Left kidney (tissue), 1 donor: ENCODE measurements at regions not wholly inside any gene's neighbourhood (a gene's known extent, or its start where the extent isn't known, plus 50 kb on each side); places are given as distances from the start of the nearest gene placed in this dataset.
A peak's percentile ranks its signal among the peaks of the same experiment; 100 is the strongest.

Experiments
- DNase-seq: peaks from one replicate; pipeline ENCODE4 v3.0.0-alpha.2; 2013

DNA sequence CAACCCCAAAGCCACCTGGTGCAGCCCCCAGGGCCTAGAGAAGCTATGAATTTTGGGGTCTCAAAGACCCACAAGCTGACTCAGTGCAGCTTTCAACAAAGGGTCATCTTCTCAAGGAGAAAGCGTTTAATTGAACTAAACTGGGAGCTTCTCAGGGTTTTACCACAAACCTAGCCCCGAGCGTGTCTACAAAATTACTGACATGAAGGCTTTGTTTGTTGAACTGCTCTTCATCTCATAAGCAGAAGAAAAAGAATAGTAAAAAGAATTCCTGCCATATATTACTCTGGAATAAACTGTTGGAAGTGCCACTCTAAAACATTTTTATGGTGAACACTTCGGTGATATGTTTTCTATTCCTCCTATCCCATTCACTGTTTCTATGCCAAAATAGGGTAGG is 50.8 kb upstream of the INCENP start:
- DNase-seq = no peak

DNA sequence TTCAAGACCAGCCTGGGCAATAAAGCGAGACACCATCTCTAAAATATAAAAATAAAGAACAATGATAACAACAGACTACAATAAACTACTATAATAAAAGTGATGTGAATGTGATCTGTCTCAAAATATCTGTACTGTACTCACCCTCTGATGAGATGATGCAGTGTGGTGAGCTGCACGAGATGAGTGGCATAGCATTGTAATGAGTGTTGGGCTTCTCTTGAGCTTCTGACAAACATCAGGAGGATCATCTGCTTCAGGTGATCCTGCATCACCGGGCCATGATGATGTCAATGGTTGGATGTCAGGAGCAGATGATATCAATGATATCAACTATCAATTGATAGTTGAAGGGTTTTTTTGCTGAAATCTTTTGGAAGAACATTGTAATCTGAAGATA is 52.4 kb upstream of the INCENP start:
- no peak for DNase-seq

DNA sequence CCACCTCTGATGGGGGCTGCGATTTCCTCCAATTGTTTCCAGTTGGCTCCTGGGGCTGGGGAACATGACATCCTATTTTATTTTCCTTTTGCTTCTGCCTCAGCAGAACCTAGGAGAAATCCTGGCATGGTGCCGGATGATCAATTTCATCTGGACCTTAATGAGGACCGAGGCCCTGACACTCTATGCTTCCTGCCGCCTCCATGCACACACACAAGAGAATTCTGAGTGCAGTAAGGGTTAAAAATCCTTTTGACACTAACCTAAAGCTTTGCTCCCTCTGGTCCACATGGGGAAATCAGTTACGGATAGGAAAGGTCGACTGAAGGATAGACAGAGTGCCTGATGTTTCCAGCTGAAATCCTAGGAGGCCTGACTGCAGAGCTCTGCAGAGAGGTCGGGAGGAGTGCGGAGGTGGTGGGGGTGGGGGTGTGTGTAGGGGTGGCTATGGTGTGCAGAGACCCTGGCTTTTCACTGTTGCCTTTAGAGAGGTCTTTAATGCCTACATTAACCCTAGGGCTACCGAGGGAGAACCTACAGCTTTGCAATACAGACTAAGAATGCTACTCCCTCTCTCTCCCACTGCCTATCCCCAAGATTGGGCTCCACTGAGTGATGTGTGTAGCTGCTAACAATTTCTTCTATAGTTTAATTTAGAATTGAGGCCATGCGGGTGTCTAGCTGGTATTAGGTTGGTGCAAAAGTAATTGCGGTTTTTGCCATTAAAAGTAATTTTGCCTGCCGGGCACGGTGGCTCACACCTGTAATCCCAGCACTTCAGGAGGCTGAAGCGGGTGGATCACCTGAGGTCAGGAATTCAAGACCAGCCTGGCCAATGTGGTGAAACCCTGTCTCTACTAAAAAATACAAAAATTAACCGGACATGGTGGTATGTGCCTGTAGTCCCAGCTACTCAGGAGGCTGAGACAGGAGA is 53.6 kb upstream of the INCENP start:
- peak; percentile 21 for DNase-seq

DNA sequence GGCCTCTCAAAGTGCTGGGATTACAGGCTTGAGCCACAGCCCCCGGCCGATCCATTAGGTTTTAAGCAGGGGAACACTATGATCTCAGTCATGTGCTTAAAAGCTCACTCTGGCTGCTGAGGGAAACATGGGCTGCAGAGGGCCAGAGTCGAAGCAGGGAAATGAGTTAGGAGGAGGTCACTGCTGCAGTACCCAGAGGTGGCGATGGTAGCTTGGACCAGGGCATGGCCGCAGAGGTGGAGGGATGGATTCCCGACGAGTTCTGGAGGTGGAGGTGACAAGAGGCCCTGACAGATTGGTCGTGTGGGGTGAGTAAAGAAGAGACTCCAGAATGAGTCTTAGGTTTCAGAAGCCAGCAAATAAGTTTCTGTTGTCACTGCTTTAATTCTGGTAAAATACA is 54.4 kb upstream of the INCENP start:
- DNase-seq = no peak

DNA sequence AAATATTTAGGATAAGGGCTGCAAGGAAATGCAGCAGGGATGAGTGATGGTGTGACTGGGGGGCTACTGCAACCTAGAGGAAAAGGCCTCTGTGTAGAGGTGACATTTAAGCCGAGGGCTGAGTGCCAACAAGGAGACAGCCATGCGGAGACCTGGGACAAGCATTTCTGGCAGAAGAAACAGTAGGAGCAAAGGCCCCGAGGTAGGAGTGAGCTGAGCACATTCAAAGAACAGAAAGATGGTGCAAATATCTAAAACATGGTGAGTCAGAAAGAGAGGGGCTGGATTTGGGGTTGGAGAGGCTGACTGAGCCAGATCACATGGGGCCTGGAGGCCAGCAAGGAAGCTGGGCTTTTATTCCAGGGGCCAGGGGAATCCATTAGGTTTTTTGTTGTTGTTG is 55.1 kb upstream of the INCENP start:
- DNase-seq = no peak

DNA sequence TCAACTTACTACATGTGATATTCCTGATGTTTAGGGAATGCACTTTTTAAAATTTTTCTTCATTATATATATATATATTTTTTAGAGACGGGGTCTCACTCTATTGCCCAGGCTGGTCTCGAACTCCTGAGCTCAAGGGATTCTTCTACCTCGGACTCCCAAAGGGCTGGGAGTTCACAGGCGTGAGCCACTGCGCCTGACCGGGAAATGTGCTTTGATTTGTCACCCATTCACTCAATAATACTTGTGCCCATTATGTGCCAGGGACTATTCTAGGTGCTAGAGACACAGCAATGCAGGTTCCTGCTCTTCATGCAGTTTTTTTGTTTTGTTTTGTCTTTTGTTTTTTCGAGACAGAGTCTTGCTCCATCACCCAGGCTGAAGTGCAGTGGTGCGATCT is 56.1 kb upstream of the INCENP start:
- no peak for DNase-seq

DNA sequence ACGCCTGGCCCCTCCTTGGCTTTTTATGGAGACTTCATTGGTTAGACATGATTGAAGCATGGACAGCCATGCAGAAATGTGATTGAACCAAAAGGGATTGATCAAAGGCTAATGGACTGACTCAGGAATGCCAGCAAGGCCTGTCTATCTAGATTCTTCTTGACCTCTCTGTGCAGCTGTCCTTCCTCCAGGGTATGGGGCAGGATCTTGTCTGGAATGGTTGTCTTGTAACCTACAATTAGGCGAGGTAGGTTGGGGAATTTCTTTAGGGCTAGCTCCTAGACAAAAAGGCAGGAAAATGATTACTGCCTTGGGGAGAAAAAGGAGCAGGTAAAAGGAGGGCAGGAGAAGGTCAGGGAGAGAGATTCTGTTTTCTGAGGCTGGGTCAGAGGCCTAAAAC is 59.6 kb upstream of the INCENP start:
- no peak for DNase-seq

DNA sequence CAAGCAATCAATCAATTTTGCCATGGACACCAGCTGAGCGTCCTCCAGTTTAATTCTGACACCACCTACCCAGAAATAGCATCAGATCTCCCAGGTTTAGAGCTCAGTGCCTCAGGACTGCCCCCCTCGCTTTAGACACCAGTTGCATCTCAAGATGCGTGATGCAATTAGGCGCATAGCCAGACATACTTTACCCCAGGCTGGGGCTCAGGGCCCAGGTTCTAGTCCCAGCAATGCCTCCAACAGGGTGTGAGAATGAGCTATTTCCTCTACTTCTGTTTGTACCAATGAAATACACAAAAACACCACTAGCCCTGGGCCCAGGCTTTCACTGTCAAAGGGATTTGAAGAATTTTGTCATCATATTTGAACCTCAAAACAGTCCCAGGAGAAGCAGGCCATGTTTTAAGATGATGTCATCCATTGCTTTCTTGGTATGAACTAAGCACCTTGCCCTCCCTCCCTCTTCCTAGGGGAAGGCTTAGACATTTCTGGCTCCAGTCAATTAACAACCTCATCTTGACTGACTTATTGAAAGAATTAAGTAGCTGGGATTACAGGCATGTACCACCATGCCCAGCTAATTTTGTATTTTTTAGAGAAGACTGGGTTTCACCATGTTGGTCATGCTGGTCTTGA is 61.5 kb upstream of the INCENP start:
- DNase-seq = no peak

DNA sequence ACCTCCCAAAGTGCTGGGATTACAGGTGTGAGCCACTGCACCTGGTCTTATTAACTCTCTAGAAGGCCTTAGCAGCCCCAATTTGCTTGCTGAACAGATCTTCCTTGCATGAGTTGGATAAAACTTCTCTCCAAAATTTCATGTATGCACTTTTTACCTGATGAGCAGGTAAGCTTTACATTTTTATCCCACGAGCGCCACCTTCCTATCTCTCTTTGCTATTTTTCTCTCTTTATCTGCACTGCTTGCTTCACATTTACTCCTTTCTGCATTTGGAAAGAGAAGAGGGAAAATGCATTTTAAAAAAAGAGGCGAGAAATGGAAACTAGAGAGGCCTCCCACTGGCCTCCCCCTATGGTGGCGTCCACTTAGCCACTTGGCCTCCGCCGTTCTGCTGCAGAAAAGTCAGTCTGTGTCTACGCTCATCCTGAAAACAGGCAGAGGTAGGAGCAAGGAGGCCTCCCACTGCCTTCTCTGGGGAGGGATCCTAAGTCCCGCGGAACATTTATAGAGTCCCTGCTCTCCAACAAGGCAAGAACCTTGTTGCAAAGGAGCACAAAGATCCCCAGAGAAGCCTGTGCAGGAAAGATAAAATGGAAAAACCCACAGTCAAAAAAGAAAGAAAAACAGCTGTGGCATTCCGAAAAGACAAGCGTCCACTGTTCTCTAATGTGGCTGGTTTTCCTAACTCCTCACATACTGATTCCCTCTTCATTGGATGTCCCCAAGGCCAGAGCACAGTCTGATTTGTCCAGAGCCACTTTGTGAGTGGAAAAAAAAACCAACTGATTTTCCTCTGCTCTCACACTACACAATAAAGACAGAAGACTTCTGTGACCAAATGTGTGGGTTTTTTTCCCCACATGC is 62.2 kb upstream of the INCENP start:
- no peak for DNase-seq

DNA sequence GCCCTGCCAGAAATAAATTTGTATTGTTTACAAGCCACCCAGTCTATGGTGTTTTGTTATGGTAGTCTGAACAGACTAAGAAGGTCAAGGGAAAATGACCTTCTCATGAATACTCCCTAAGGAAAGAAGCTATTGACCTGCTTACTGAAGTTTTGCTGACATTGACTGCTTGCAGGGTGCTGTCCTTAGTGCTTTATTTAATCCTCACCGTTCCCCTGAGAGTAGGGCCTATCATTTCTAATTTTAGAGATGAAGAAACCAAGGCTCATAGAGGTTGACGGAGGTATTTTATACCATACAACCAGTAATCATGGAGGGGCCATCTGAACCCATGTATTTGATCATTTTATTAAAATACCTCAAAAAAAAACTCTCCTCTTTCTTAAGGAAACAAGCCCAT is 66.7 kb upstream of the INCENP start:
- DNase-seq = no peak

DNA sequence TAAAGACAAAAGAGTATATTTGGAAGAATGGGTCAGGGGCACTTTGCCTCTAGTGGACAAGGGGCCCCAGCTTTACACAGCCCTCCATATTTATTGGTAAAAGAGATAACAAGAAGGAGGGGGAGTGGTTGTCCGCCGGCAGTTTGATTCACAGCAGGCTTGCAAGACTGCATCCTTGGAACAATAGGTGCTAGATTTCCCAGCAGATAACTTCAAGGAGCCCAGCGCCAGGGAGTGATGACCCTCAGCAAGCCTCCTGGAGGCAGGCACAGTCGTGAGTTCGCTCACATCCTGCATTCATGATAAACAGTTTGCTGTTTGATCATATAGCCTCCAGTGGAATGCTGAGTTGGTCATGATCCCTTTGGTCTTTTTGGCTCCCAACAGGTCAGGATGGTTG is 67.8 kb upstream of the INCENP start:
- DNase-seq = no peak

DNA sequence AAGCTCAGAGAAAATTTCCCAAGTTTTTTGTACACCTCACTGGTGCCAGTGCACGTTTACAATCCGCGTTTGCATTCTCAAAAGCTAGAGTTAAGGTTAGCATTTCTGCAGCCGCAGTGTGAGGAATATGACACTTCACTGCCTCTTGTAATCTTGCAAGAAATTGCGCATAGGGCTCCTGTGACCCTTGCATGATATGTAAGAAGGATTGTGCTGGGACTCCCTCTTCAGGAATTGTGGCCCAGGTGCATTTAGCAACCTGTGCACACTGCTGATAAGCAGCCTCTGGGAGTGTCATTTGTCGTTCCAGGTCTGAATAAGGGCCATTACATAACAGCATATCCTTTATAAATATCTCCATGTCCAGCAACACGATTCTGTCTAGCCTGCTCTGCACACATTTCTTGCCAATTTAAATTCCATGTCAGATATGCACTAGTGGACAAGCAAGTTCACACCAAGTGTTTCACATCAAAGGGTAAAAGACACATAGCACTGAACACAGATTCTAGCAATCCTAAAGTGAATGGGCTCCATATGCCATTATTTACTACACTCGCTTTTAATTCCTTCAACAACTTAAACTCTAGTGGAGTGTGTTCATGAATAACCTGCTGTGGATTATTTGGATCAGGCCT is 69.2 kb upstream of the INCENP start:
- no peak for DNase-seq

DNA sequence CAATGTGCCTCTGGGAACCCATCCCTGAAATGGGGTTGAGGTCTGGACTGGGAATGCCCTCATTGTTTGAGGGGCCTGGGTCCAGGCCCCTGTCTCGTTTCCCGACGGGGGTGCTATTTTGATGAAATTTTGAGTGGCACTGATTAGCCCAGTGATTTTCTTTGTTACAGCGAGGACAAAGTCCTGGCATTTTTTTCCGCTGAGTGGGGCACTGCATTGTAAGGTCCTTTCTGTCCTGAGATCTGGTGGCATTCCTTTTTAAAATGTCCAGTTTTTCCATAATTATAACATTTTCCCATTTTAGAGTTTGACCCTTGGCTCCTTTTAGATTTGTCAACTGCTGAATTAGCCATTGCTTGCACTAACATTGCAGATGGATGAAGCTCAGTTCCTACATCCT is 69.7 kb upstream of the INCENP start:
- DNase-seq = no peak

DNA sequence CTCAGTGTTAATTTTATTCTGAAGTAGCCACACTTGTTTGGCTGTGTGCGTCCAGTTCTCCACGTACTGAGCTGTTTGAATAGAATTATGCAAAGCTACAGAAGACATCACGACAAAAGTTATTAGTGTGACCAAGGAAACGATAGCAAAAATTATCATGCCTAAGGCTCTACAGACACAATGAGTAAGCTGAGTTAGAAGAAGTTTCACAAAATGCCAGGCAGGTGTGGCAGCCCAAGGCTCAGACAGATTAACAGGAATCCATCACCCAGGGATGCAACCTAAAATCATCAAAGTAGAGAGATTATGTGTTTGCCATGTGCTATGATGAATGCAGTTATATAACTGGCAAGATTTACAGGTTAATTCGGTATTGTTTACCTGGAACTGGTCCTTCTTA is 73.1 kb upstream of the INCENP start:
- no peak for DNase-seq

DNA sequence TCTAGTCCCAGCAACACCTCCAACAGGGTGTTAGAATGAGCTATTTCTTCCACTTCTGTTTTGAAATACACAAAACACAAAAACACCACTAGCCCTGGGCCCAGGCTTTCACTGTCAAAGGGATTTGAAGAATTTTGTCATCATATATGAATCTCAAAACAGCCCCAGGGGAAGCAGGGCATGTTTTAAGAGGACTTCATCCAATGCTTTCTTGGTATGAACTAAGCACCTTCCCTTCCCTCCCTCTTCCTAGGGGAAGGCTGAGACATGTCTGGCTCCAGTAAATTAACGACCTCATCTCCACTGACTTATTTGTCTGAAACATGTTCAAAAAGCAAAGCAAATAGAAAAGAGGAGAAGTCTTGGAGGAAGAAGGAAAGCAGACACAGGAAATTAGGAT is 75.7 kb upstream of the INCENP start:
- DNase-seq = no peak

DNA sequence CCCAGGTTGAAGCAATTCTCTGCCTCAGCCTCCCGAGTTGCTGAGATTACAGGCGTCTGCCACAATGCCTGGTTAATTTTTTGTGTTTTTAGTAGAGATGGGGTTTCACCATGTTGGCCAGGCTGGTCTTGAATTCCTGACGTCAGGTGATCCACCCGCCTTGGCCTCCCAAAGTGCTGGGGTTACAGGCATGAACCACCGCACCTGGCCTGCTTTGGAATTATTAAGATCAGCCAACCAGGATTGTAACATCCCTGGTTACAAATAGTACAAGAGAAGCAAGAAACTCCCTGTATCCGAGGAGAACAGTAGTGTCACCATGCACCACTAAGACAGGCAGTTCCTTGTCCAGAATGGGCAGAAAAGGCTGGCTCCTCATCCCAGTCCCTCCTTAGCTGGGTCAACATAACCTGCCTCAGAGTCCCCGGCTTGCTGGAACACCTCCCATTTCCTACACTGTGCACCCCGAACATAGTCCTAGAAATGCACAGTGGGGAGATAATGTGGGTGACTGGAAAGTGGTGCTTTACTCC is 77.2 kb upstream of the INCENP start:
- no peak for DNase-seq

DNA sequence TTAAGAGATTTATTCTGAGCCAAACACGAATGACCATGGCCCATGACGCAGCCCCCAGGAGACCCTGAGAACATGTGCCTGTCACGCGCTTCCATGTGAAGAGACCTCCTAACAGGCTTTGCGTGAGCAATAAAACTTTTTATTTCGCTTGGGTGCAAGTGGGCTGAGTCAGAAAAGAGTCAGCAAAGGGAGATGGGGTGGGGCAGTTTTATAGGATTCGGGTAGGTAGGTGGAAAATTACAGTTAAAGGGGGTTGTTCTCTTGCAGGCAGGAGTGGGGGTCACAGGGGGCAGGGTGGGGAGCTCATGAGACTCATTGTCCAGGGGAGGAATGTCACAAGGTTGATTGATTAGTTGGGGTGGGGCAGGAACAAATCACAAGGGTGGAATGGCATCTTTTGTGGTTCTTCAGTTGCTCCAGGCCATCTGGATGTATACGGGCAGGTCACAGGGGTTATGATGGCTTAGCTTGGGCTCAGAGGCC is 77.2 kb upstream of the FTH1 start:
- no peak for DNase-seq

DNA sequence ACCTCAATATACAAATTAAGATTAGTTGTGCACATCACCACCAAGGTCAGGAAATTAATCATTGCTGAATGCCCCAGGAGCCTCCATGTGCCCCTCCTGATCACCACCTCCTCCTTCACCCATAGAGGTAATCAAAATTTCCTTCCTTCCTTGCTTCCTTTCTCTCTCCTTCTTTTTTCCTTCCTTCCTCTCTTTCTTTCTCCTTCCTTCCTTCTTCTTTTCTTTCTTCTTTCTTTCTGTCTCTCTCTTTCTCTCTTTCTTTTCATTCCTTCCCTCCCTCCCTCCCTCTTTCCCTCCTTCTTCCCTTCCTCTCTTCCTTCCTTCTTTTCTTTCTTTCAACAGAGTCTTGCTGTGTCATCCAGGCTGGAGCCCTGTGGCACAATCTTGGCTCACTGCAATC is 67.9 kb upstream of the FTH1 start:
- no peak for DNase-seq

DNA sequence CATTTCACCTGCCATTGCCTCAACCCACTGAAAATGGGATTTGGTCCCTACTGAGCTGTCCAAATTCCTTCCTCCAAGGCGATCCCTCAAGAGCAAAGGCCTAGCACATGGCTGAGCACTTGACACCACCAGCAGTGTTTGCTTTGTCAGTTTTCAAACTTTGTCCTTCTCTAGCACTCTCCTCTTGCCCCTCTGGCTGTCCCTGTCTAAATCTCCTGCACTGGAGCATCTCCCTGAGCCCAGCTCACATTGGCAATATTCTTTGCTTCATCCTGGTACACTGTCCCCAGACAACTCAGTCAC is 66.6 kb upstream of the FTH1 start:
- no peak for DNase-seq

DNA sequence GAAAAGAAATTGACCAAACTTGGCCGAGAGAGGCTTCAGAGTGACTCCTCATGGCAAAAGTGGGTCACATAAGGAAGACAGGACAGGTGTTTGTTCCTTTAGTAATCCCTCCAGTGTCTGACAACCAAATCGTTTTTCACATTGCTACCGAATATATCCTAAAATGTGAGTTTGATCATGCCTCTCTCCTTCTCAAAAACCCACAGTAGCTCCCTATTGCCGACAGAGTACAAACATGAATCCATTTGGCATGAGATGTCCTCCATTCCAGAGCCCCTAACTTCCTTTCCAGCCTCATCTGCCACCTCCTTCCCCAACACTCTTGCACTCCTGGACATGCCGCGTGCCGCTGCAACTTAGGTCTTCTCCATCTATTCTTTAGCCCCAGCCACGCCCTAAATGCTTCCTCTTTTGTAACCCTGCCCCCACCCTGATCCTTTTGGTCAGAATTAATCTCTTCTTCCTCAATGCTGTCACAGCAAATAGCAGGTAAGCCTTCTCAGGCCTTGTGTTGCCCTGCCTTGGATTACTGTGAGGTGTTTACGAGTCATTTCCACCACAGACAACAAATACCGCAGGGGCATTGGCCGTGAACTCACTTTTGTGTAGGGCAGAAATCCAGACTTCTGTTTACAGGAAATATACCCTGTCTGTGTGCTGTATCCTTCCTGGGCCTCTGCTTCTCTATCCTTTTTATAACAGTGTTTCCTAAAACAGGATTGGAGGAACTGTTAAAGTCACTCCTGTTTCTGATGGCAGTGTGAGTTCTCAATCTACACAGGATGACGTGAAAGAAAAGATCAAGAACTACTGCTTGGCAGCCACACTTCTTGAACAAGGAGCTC is 66.0 kb upstream of the FTH1 start:
- no peak for DNase-seq

DNA sequence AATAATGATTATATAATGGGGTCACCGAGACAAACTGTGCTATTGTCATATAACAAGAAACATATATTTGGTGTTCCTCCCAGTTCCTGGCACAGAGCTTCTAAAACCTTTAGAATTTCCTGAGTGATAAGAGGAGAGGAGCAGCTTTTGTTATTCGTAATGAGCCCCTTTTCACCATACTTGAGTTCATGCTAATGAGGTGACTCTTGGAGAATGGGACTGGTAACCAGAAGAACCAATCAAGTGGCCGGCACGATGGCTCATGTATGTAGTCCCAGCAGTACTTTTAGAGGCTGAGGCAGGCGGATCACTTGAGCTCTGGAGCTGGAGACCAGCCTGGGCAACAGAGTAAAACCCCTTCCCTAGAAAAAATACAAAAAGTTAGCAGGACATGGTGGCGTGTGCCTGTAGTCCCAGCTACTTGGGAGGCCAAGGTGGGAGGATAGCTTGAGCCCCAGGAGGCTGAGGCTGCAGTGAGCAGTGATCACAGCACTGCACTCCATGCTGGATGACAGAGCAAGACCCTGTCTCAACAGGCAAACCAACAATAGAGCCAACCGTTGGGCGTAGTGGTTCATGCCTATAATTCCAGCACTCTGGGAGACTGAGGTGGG is 62.7 kb upstream of the FTH1 start:
- no peak for DNase-seq
